ENCODE measurements at regions not wholly inside any gene's neighbourhood (a gene's known extent, or its start where the extent isn't known, plus 50 kb on each side); places are given as distances from the start of the nearest gene placed in this dataset.

DNA sequence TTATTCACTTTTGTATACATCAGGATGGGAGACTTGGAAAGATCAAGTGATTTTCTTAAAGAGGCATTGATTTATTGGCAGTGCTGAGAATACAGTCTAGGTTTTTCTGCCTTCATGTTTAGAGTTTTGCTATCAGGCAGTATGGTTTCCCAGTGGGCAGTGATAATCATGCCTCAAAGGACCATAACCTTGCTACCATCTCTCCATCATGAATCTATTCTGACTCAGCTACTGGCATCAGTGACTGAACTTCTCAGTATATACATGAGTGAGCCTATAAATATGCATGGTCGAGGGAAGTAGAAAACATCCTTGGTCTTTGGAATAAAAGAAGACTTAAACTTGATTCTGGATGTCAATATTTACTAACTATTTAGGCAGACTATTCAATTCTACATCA, 562.0 kb upstream of the AADAT start:
- no peak for TF ChIP-seq POLR2A (IDR thresholded peaks at IDR 0.05; ENCODE audit: low read depth, low read length)
- TF ChIP-seq, protein P1, sequence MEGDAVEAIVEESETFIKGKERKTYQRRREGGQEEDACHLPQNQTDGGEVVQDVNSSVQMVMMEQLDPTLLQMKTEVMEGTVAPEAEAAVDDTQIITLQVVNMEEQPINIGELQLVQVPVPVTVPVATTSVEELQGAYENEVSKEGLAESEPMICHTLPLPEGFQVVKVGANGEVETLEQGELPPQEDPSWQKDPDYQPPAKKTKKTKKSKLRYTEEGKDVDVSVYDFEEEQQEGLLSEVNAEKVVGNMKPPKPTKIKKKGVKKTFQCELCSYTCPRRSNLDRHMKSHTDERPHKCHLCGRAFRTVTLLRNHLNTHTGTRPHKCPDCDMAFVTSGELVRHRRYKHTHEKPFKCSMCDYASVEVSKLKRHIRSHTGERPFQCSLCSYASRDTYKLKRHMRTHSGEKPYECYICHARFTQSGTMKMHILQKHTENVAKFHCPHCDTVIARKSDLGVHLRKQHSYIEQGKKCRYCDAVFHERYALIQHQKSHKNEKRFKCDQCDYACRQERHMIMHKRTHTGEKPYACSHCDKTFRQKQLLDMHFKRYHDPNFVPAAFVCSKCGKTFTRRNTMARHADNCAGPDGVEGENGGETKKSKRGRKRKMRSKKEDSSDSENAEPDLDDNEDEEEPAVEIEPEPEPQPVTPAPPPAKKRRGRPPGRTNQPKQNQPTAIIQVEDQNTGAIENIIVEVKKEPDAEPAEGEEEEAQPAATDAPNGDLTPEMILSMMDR (IDR thresholded peaks at IDR 0.05; ENCODE audit: extremely low read depth in 1 of 2, insufficient read depth in 1 of 2, low read depth in 1 of 2, low read length in 2 of 2) = no peak
- TF ChIP-seq EZH2 (IDR thresholded peaks at IDR 0.05; ENCODE audit: borderline replicate concordance, low read depth, low read length, severe bottlenecking) = no peak
- TF ChIP-seq POLR2AphosphoS5 (IDR thresholded peaks at IDR 0.05; ENCODE audit: insufficient read depth, low read depth, low read length) = no peak
- TF ChIP-seq, protein P2, sequence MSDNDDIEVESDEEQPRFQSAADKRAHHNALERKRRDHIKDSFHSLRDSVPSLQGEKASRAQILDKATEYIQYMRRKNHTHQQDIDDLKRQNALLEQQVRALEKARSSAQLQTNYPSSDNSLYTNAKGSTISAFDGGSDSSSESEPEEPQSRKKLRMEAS (IDR thresholded peaks at IDR 0.05; ENCODE audit: insufficient read depth, insufficient read length) = no peak
- TF ChIP-seq MYC (IDR thresholded peaks at IDR 0.05; ENCODE audit: low read depth, low read length) = no peak
- no peak for TF ChIP-seq GATA2 (IDR thresholded peaks at IDR 0.05; ENCODE audit: insufficient read depth, insufficient read length, low read depth, low read length)
- no peak for TF ChIP-seq JUN (IDR thresholded peaks at IDR 0.05; ENCODE audit: borderline replicate concordance, insufficient read depth, insufficient read length, low read depth)
